CD14-positive monocyte (primary cell): ENCODE measurements at regions not wholly inside any gene's neighbourhood (a gene's known extent, or its start where the extent isn't known, plus 50 kb on each side); places are given as distances from the start of the nearest gene placed in this dataset.

ENCODE experiments used
- DNase-seq, 3 donors: peaks; one replicate each; pipeline ENCODE4 v3.0.0-alpha.2; 2011 to 2022
- H2AFZ ChIP-seq: 2 replicates; pipeline ENCODE4 v1.6.0; 2012; ENCODE audit warnings: mild to moderate bottlenecking, low read depth, low read length, inconsistent platforms; ENCODE audit not compliant: insufficient read depth, poor library complexity, severe bottlenecking
- H3K27ac ChIP-seq, 2 donors: 1 replicate in 1 of 2; 2 replicates in 1 of 2; pipeline ENCODE4 v1.5.1; 2012 to 2013; ENCODE audit warnings: low read length in 2 of 2, control low read depth in 1 of 2, inconsistent platforms in 1 of 2, low read depth in 1 of 2, mild to moderate bottlenecking in 1 of 2
- H3K27me3 ChIP-seq, 2 donors: one replicate each; pipeline versions ENCODE4 v1.6.0 to v1.6.1; 2011 to 2013; ENCODE audit warnings: low read length in 2 of 2; ENCODE audit not compliant: control insufficient read depth in 2 of 2, insufficient read depth in 2 of 2
- H3K36me3 ChIP-seq, 2 donors: replicated peaks in 1 of 2; 1 replicate in 1 of 2; 2 replicates in 1 of 2; pipeline versions ENCODE4 v1.5.1 to v1.6.1; 2012 to 2013; ENCODE audit warnings: low read length in 2 of 2, control low read depth in 1 of 2, inconsistent platforms in 1 of 2, mild to moderate bottlenecking in 1 of 2; ENCODE audit not compliant: insufficient read depth in 2 of 2, control insufficient read depth in 1 of 2
- H3K4me1 ChIP-seq, 2 donors: 1 replicate in 1 of 2; 2 replicates in 1 of 2; pipeline versions ENCODE4 v1.5.1 to v1.6.1; 2012 to 2013; ENCODE audit warnings: low read length in 2 of 2, control low read depth in 1 of 2, inconsistent platforms in 1 of 2, mild to moderate bottlenecking in 1 of 2, moderate library complexity in 1 of 2; ENCODE audit not compliant: insufficient read depth in 2 of 2, control insufficient read depth in 1 of 2
- H3K4me2 ChIP-seq: replicated peaks from 2 replicates; pipeline ENCODE3; 2012; ENCODE audit warnings: low read length, moderate library complexity, mild to moderate bottlenecking; ENCODE audit not compliant: poor library complexity, severe bottlenecking; ENCODE audit errors: extremely low read depth
- H3K4me3 ChIP-seq, 3 experiments: fragments of 200-600 bp in 1 of 3; sonication (generic) in 1 of 3; replicated peaks in 1 of 3; 1 replicate in 2 of 3; 2 replicates in 1 of 3; pipeline ENCODE4 v1.5.1; 2011 to 2013; ENCODE audit warnings: low read length in 3 of 3, mild to moderate bottlenecking in 3 of 3, control low read depth in 2 of 3, low read depth in 2 of 3, inconsistent platforms in 1 of 3, moderate library complexity in 1 of 3
- H3K79me2 ChIP-seq: 2 replicates; pipeline ENCODE4 v1.6.0; 2012; ENCODE audit warnings: mild to moderate bottlenecking, control low read depth, inconsistent platforms, low read length, moderate library complexity; ENCODE audit not compliant: insufficient read depth
- H3K9ac ChIP-seq: 2 replicates; pipeline ENCODE4 v1.6.0; 2017; ENCODE audit warnings: low read length, mild to moderate bottlenecking; ENCODE audit not compliant: insufficient read depth, poor library complexity, severe bottlenecking
- H3K9me3 ChIP-seq, 2 donors: replicated peaks in 1 of 2; 1 replicate in 1 of 2; 2 replicates in 1 of 2; pipeline versions ENCODE4 v1.5.1 to v1.6.1; 2012 to 2013; ENCODE audit warnings: low read length in 2 of 2, control low read depth in 1 of 2; ENCODE audit not compliant: control insufficient read depth in 1 of 2, insufficient read depth in 1 of 2
- H4K20me1 ChIP-seq: 2 replicates; pipeline ENCODE4 v1.6.0; 2012; ENCODE audit warnings: mild to moderate bottlenecking, low read length, control low read depth, moderate library complexity; ENCODE audit not compliant: insufficient read depth
- H3K27ac Mint-ChIP-seq, 7 donors: one replicate each; pipeline ENCODE4 v1.8.0; 2020; ENCODE audit warnings: mild to moderate bottlenecking in 7 of 7, mixed read lengths in 7 of 7, moderate library complexity in 6 of 7, inconsistent platforms in 2 of 7
- H3K27me3 Mint-ChIP-seq, 3 donors: one replicate each; pipeline ENCODE4 v1.8.0; 2021 to 2022; ENCODE audit warnings: low read depth in 3 of 3, mild to moderate bottlenecking in 3 of 3, mixed read lengths in 3 of 3, moderate library complexity in 3 of 3, inconsistent platforms in 1 of 3
- H3K36me3 Mint-ChIP-seq, 2 donors: one replicate each; pipeline ENCODE4 v1.8.0; 2020; ENCODE audit warnings: mixed read lengths in 2 of 2, inconsistent platforms in 1 of 2, mild to moderate bottlenecking in 1 of 2
- H3K4me1 Mint-ChIP-seq: one replicate; pipeline ENCODE4 v1.8.0; 2020; ENCODE audit warnings: mild to moderate bottlenecking, mixed read lengths
- H3K4me3 Mint-ChIP-seq, 2 donors: one replicate each; pipeline ENCODE4 v1.8.0; 2020; ENCODE audit warnings: mild to moderate bottlenecking in 2 of 2, mixed read lengths in 2 of 2, moderate library complexity in 1 of 2
- H3K9me3 Mint-ChIP-seq, 7 donors: one replicate each; pipeline ENCODE4 v1.8.0; 2020 to 2022; ENCODE audit warnings: mixed read lengths in 7 of 7, mild to moderate bottlenecking in 6 of 7, moderate library complexity in 6 of 7, inconsistent platforms in 2 of 7
- WGBS: methylation state at CpG from one replicate; pipeline ENCODE4 v1.1.5; 2013; ENCODE audit warnings: missing lambda C conversion rate; ENCODE audit not compliant: insufficient coverage; 5-methylcytosine and 5-hydroxymethylcytosine counted together
- intact Hi-C, 2 donors: fragments of 100-400 bp; cut with micrococcal nuclease; formaldehyde crosslinking; loops; one replicate each; pipeline versions ENCODE4 v1.15.0 to v1.15.1; 2023
- TF ChIP-seq, protein P1 (sequence below): fragments of 200-600 bp; IDR thresholded peaks from one replicate; pipeline ENCODE4 v1.8.0; 2022; ENCODE audit warnings: antibody characterized with exemption, mild to moderate bottlenecking

DNA sequence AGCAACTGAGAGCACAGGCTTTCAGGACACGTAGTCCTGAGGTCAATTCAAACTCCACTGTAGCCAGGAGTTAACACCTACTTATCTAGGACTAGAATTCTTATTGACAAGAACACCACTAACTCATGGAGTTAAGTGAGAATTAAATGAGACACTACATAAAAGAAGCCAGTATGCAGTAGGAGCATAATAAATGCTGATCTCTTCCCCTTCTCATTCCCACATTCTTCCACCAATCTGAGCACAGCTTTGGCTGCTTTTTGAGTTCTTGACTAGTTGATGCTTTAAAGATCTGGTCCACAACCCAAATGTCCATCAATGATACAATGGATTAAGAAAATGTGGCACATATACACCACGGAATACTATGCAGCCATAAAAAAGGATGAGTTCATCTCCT is 55.2 kb downstream of the TTC32 start:
- Histone ChIP-seq H3K9ac (no peak overlapping the region), H3K4me1 (no peaks in the 10 kb centered on the region), H3K4me3 (no peak overlapping the region), H3K4me2 (no peak overlapping the region), H2AFZ (no peak overlapping the region), H3K36me3 (no peaks in the 10 kb centered on the region), H3K27me3 (no peaks in the 10 kb centered on the region), H3K27ac (no peak overlapping the region), H4K20me1 (no peaks in the 10 kb centered on the region), H3K79me2 (no peaks in the 10 kb centered on the region), H3K9me3 (no peaks in the 10 kb centered on the region)
- WGBS, result no CpG with 5 or more reads among the region's 2 CpGs
- intact Hi-C loops, result no loop called here
- DNase-seq, result no peak
- no peak overlapping the region for H3K27ac Mint-ChIP-seq
- H3K4me3 Mint-ChIP-seq, result no peak overlapping the region
- peaks cover 0 to 3% (median 2%) of the 10 kb centered on the region in 7 donors for H3K9me3 Mint-ChIP-seq
- no peaks in the 10 kb centered on the region for H3K4me1 Mint-ChIP-seq
- TF ChIP-seq, protein P1, sequence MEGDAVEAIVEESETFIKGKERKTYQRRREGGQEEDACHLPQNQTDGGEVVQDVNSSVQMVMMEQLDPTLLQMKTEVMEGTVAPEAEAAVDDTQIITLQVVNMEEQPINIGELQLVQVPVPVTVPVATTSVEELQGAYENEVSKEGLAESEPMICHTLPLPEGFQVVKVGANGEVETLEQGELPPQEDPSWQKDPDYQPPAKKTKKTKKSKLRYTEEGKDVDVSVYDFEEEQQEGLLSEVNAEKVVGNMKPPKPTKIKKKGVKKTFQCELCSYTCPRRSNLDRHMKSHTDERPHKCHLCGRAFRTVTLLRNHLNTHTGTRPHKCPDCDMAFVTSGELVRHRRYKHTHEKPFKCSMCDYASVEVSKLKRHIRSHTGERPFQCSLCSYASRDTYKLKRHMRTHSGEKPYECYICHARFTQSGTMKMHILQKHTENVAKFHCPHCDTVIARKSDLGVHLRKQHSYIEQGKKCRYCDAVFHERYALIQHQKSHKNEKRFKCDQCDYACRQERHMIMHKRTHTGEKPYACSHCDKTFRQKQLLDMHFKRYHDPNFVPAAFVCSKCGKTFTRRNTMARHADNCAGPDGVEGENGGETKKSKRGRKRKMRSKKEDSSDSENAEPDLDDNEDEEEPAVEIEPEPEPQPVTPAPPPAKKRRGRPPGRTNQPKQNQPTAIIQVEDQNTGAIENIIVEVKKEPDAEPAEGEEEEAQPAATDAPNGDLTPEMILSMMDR, result no peak
- peaks cover 4 to 5% (median 4%) of the 10 kb centered on the region in 3 donors for H3K27me3 Mint-ChIP-seq
- H3K36me3 Mint-ChIP-seq, result no peaks in the 10 kb centered on the region

DNA sequence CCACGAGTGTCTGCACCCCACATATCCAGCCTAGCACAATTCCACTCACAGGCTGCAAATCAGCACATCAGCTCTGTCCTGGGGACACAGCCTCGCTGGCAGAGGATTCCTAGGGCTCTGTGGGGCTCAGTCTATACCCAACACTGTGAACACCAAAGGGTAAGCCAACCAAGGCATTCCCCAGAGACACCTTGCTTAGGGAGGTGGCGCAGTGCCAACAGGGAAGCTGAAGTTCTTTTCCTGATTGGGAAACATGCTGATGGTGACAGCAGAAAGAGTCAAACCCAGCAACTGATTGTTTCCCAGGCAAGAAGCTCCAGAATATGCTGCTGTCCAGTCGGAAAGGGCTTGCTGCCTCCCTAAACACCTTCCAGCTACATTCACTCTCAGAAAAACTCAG is 55.8 kb downstream of the TTC32 start:
- H3K36me3 Mint-ChIP-seq, result no peaks in the 10 kb centered on the region
- H3K4me3 ChIP-seq, result no peak overlapping the region
- H3K27me3 ChIP-seq, result no peaks in the 10 kb centered on the region
- H3K4me3 Mint-ChIP-seq, result no peak overlapping the region
- WGBS, result 80% methylated on average over 1 of the region's 4 CpGs
- H3K27ac ChIP-seq, result no peak overlapping the region
- H3K27ac Mint-ChIP-seq, result no peak overlapping the region
- H3K36me3 ChIP-seq, result no peaks in the 10 kb centered on the region
- no peak overlapping the region for H3K4me2 ChIP-seq
- H3K9me3 ChIP-seq, result no peaks in the 10 kb centered on the region
- DNase-seq, result no peak
- TF ChIP-seq, protein P1, result no peak
- H3K9me3 Mint-ChIP-seq, result peaks cover 0 to 3% (median 2%) of the 10 kb centered on the region in 7 donors
- H3K4me1 ChIP-seq, result no peaks in the 10 kb centered on the region
- H4K20me1 ChIP-seq, result no peaks in the 10 kb centered on the region
- no peaks in the 10 kb centered on the region for H3K4me1 Mint-ChIP-seq
- H3K79me2 ChIP-seq, result no peaks in the 10 kb centered on the region
- peaks cover 4 to 5% (median 4%) of the 10 kb centered on the region in 3 donors for H3K27me3 Mint-ChIP-seq
- no peak overlapping the region for H2AFZ ChIP-seq
- H3K9ac ChIP-seq, result no peak overlapping the region
- intact Hi-C loops, result no loop called here
